ENCODE measurements at regions not wholly inside any gene's neighbourhood (a gene's known extent, or its start where the extent isn't known, plus 50 kb on each side); places are given as distances from the start of the nearest gene placed in this dataset.

GRCh38 chr15:94912760-94913159 is 681.4 kb downstream of the MCTP2 start:
- DNase-seq, result no peak
- no peak for ATAC-seq

- ATAC-seq, result no peak
These were observed 685.7 kb downstream of the MCTP2 start for GRCh38 chr15:94917068-94917467.

GRCh38 chr15:94921936-94922335 is 690.6 kb downstream of the MCTP2 start:
- ATAC-seq (no peak), DNase-seq (no peak)

More at GRCh38 chr15:94917068-94917467, 685.7 kb downstream of the MCTP2 start:
- DNase-seq, result no peak

DNA sequence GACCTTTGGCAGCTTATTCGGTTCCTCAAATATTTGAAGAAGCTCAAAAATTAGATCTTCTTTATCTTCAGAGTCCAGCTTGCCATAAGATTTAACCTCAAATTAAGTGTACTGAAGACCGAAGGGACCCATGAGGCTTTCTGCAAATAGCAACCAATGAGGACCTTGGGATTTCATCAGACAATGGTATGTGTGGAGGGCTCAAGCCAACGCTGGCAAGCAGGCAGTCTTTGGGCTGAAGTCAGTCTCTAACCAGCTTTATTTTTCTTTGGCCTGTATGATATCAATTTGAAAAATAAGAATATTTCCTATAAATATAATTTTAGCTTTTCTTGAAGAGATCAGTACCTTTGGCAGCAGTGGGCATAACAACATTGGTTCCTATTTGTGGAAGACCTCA is 692.7 kb downstream of the MCTP2 start:
- ATAC-seq (no peak), DNase-seq (no peak)

- ATAC-seq (no peak), DNase-seq (no peak)
These were observed 693.7 kb downstream of the MCTP2 start for GRCh38 chr15:94924971-94925598.

- ATAC-seq, result no peak
These were observed 694.3 kb downstream of the MCTP2 start for GRCh38 chr15:94925680-94926079.

GRCh38 chr15:94927003-94927402 is 695.6 kb downstream of the MCTP2 start:
- DNase-seq (no peak), ATAC-seq (no peak)

More at GRCh38 chr15:94925680-94926079, 694.3 kb downstream of the MCTP2 start:
- no peak for DNase-seq

DNA sequence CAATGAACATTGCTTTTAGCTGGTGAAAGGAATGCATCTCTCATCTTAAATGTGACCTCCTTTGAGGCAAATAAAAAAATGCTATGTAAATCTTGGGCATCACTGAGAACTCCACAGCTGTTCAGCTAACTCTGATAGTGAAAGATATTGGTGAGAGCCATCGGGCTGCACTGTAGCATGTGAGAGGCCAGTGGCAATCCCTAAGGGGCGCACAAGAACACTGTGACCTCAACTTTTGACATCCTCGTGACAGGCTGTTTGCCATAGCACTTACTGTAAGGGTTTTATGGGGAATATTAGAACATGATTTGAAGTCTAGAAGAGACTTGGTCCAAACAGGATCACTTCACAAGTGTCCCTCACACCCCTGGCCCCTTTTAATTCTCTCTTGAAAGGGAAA is 697.9 kb downstream of the MCTP2 start:
- ATAC-seq (no peak), DNase-seq (no peak)

GRCh38 chr15:94930441-94930840 is 699.1 kb downstream of the MCTP2 start:
- no peak for DNase-seq
- no peak for ATAC-seq

GRCh38 chr15:94930960-94931359 is 699.6 kb downstream of the MCTP2 start:
- ATAC-seq, result no peak
- DNase-seq, result no peak

- no peak for DNase-seq
- no peak for ATAC-seq
These were observed 703.1 kb downstream of the MCTP2 start for GRCh38 chr15:94934440-94934839.

- no peak for DNase-seq
- no peak for ATAC-seq
These were observed 705.9 kb downstream of the MCTP2 start for GRCh38 chr15:94937242-94937641.

DNA sequence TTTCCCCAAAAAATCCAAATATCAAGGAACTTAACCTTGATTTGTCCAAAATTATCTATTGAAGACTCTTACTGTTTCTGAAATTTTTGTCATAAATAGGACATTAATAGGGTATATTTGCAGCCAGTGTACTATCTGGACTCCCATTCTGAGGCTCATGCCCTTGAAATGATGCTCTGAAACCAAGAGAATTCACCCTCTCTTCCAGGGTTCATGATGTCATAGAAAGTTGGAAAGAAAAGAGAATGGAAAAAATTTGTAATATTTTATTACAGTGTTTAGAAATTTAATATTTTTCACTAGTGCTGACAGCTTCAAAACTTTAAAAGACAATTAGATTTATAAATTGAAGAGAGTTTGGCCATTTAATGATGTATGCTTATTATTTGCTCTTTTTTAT is 712.5 kb downstream of the MCTP2 start:
- ATAC-seq, result no peak
- no peak for DNase-seq

GRCh38 chr15:94951538-94951937 is 720.2 kb downstream of the MCTP2 start:
- no peak for ATAC-seq
- no peak for DNase-seq

DNA sequence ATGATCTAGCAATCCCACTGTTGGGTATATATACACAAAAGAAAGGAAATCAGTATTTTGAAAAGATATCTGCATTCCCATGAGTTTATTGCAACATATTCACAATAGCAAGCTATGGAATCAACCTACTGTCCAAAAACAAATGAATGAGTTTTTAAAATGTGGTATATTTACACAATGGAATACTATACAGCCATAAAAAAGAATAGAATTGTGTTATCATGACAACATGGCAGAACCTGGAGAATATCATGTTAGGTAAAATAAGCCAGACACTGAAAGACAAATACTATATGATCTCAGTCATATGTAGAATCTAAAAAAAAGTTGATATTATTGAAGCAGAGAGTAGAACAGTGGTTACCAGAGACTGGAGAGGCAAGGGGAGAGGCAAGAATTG is 732.6 kb downstream of the MCTP2 start:
- ATAC-seq (no peak), DNase-seq (no peak)

DNA sequence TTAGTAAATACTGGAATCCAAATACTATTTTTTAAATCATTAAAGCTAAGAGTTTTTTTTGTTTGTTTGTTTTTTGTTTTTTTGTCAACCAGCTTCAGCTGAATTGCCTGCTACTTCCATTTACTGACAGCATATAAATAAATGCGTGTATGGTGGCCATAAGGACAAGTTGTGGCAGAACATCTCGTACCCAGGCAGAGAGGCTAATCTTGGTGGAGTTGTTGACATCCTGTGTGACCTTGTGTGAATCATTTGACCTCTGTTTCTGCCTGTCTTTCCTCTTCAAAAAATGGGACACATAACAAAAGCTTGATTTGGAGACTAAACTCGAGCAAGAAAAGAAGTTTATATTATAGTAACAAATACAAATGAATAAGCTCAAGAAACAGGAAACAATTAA is 734.2 kb downstream of the MCTP2 start:
- ATAC-seq (no peak), DNase-seq (no peak)

GRCh38 chr15:94968133-94968532 is 736.8 kb downstream of the MCTP2 start:
- DNase-seq (no peak), ATAC-seq (no peak)

GRCh38 chr15:94970096-94970495 is 738.7 kb downstream of the MCTP2 start:
- DNase-seq, result no peak

GRCh38 chr15:94970802-94971201 is 739.4 kb downstream of the MCTP2 start:
- no peak for DNase-seq
- ATAC-seq, result no peak

More at GRCh38 chr15:94970096-94970495, 738.7 kb downstream of the MCTP2 start:
- no peak for ATAC-seq

- DNase-seq (no peak), ATAC-seq (no peak)
These were observed 741.0 kb downstream of the MCTP2 start for GRCh38 chr15:94972314-94972713.

- ATAC-seq (no peak), DNase-seq (no peak)
These were observed 755.7 kb downstream of the MCTP2 start for GRCh38 chr15:94987085-94987484.

GRCh38 chr15:94991718-94992117 is 760.4 kb downstream of the MCTP2 start:
- ATAC-seq (no peak), DNase-seq (no peak)

DNA sequence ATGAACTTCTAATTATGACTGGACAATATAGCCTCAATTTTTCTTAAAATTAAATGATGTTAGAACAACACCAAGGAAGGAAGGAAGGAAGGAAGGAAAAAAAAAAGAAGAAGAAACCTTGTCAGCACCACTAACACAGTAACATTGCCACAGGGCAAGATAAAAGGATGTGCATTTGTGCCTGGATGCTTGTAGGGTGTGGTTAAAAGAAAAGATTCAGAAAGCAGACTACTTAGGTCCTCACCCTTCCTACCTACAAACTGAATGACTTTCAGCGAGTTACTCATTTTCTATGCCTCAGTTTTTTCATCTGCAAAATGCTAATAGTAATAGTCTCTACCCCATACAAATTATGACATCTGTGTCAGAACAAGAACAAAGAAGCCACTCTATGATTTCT is 778.3 kb downstream of the MCTP2 start:
- DNase-seq, result no peak
- no peak for ATAC-seq

DNA sequence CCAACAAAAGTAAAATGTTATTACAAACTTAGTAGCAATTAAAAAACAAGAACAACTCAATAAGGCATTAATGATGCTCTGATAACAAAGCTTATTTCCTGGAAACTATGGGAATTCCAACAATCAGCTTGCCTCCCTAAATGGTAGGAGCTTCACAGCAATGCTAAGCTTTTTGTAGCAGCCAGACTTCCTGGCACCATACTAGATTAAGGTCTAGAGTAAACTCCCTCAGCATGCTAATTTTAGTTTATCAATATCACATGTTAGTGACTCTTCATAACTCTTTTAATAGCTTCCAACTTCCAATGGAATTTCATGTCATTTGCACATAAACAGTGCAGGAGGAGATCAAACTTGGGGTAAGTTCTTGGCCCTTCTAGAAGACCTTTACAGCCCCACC is 782.0 kb downstream of the MCTP2 start:
- DNase-seq (no peak), ATAC-seq (no peak)
